AG04450 (cell line): ENCODE measurements at regions not wholly inside any gene's neighbourhood (a gene's known extent, or its start where the extent isn't known, plus 50 kb on each side); places are given as distances from the start of the nearest gene placed in this dataset.

Source experiments
- CTCF ChIA-PET: fragments of 300-600, 350-600 bp; formaldehyde crosslinking; extraction: SDS; loops from one replicate; lab custom pipeline; 2022; ENCODE audit warnings: antibody characterized with exemption, inconsistent platforms; lab: Charles Lee
- POLR2A ChIA-PET: fragments of 350-600 bp; formaldehyde crosslinking; extraction: SDS; loops from one replicate; lab custom pipeline; 2021; ENCODE audit warnings: antibody characterized with exemption, inconsistent platforms; lab: Yijun Ruan, JAX
- DNase-seq: peaks from one replicate; pipeline ENCODE4 v3.0.0-alpha.2; 2011; ENCODE audit warnings: low read depth, low spot score
- H3K27ac ChIP-seq: one replicate; pipeline ENCODE4 v1.5.1; 2012; ENCODE audit warnings: low read depth, low read length, control low read depth
- H3K27me3 ChIP-seq: one replicate; pipeline ENCODE4 v1.6.0; 2012; ENCODE audit warnings: low read length; ENCODE audit not compliant: control insufficient read depth, insufficient read depth
- H3K4me3 ChIP-seq: 2 replicates; pipeline ENCODE4 v1.5.1; 2011; ENCODE audit warnings: mild to moderate bottlenecking, low read depth, low read length, control low read depth
- H3K9me3 ChIP-seq: 2 replicates; pipeline ENCODE4 v1.5.1; 2012; ENCODE audit warnings: low read length; ENCODE audit not compliant: control insufficient read depth, insufficient read depth
- TF ChIP-seq, protein P1 (sequence below): IDR thresholded peaks from 2 replicates; pipeline ENCODE4 v1.5.1; 2011; ENCODE audit warnings: low read depth, low read length, control low read depth, inconsistent platforms

DNA sequence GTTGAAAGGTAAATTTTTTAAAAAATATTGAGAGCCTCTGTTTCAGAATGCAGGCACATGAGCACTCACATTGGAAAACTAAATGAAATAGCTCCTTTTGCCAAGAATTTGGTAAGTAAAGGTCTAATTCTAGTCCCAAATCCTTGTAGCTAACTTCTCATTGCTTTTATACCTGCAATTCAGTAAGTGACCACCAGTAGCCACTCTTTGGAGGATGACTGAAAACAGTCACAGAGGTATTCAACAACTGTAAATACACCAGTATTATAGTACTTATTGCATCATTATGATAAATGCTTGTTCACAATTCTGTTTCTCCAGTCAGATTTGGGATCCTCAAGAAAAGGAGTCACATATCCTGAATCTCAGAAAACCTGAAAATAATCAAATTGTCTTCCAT, 562.4 kb upstream of the CDH11 start:
- CTCF ChIA-PET: no interaction called here
- Histone ChIP-seq H3K27me3 (peaks cover 5% of the 10 kb centered on the region), H3K27ac (no peak overlapping the region), H3K4me3 (no peak overlapping the region), H3K9me3 (no peaks in the 10 kb centered on the region)
- POLR2A ChIA-PET: no interaction called here
- TF ChIP-seq, protein P1, sequence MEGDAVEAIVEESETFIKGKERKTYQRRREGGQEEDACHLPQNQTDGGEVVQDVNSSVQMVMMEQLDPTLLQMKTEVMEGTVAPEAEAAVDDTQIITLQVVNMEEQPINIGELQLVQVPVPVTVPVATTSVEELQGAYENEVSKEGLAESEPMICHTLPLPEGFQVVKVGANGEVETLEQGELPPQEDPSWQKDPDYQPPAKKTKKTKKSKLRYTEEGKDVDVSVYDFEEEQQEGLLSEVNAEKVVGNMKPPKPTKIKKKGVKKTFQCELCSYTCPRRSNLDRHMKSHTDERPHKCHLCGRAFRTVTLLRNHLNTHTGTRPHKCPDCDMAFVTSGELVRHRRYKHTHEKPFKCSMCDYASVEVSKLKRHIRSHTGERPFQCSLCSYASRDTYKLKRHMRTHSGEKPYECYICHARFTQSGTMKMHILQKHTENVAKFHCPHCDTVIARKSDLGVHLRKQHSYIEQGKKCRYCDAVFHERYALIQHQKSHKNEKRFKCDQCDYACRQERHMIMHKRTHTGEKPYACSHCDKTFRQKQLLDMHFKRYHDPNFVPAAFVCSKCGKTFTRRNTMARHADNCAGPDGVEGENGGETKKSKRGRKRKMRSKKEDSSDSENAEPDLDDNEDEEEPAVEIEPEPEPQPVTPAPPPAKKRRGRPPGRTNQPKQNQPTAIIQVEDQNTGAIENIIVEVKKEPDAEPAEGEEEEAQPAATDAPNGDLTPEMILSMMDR: 0 out of 2 replicates have a peak, but pooled peaks have one; percentile 18
- no peak for DNase-seq

GRCh38 chr16:65681406-65681805, 559.5 kb upstream of the CDH11 start:
- no peaks in the 10 kb centered on the region for H3K9me3 ChIP-seq
- TF ChIP-seq, protein P1: no peak
- no peak overlapping the region for H3K27ac ChIP-seq
- no peaks in the 10 kb centered on the region for H3K27me3 ChIP-seq
- POLR2A ChIA-PET: no interaction called here
- H3K4me3 ChIP-seq: no peak overlapping the region
- DNase-seq: no peak
- CTCF ChIA-PET: no interaction called here

GRCh38 chr16:65679785-65680184, 557.9 kb upstream of the CDH11 start:
- TF ChIP-seq, protein P1: no peak
- CTCF ChIA-PET: no interaction called here
- H3K4me3 ChIP-seq: no peak overlapping the region
- H3K9me3 ChIP-seq: no peaks in the 10 kb centered on the region
- DNase-seq: no peak
- POLR2A ChIA-PET: no interaction called here
- no peaks in the 10 kb centered on the region for H3K27me3 ChIP-seq
- no peak overlapping the region for H3K27ac ChIP-seq

GRCh38 chr16:65675161-65675560, 553.3 kb upstream of the CDH11 start:
- H3K27me3 ChIP-seq: peaks cover 4% of the 10 kb centered on the region
- TF ChIP-seq, protein P1: no peak
- DNase-seq: no peak
- POLR2A ChIA-PET: no interaction called here
- no peak overlapping the region for H3K27ac ChIP-seq
- H3K9me3 ChIP-seq: 0 out of 2 replicates have a peak, but pooled peaks cover under 1% of the 10 kb centered on the region
- CTCF ChIA-PET: no interaction called here
- no peak overlapping the region for H3K4me3 ChIP-seq

DNA sequence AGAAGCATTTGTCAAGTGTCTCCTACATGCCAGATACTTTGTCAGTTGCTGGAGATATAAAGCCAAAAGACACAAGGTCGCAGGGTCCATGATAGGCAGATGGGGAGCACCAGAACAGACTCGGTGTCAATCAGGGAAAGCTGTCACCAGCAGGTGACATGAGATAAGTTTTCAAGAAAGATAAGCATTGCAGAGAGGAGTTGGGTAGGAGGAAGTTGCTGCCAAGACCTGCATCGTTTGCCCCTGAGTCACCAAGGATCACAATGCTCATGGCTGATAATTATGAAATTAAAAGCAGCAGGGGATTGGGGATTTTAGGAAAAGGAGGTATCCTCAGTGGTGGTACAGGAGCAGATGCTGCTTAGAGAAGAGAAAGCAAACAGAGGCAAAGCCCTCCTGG, 551.1 kb upstream of the CDH11 start:
- Histone ChIP-seq H3K27ac (no peak overlapping the region), H3K9me3 (0 out of 2 replicates have a peak, but pooled peaks cover 4% of the 10 kb centered on the region), H3K27me3 (peaks cover 4% of the 10 kb centered on the region), H3K4me3 (no peak overlapping the region)
- TF ChIP-seq, protein P1: no peak
- ChIA-PET POLR2A (no interaction called here), CTCF (no interaction called here)
- no peak for DNase-seq
